PFSK-1 (cell line): ENCODE measurements at regions not wholly inside any gene's neighbourhood (a gene's known extent, or its start where the extent isn't known, plus 50 kb on each side); places are given as distances from the start of the nearest gene placed in this dataset.

Source experiments
- FOXP2 ChIP-seq: optimal IDR thresholded peaks from 2 replicates; pipeline ENCODE3; 2011; ENCODE audit warnings: borderline replicate concordance, control low read depth, inconsistent platforms; ENCODE audit not compliant: insufficient read depth; ENCODE audit errors: extremely low read length, extremely low read depth
- POLR2AphosphoS5 ChIP-seq: IDR thresholded peaks from 2 replicates; pipeline ENCODE4 v1.6.1; 2012; ENCODE audit warnings: low read depth, mild to moderate bottlenecking, control low read depth, low read length, moderate library complexity
- REST ChIP-seq, 2 experiments: IDR thresholded peaks; 2 replicates each; pipeline versions ENCODE4 v1.6.1 to v1.8.0; 2011 to 2012; ENCODE audit warnings: low read depth in 2 of 2, low read length in 2 of 2, control low read depth in 1 of 2, inconsistent platforms in 1 of 2, mild to moderate bottlenecking in 1 of 2, moderate library complexity in 1 of 2; ENCODE audit not compliant: insufficient read depth in 1 of 2
- SIN3A ChIP-seq: IDR thresholded peaks from 2 replicates; pipeline ENCODE4 v1.6.1; 2012; ENCODE audit warnings: mild to moderate bottlenecking, low read length, moderate library complexity, borderline replicate concordance; ENCODE audit not compliant: insufficient read depth
- TAF1 ChIP-seq: IDR thresholded peaks from 2 replicates; pipeline ENCODE4 v1.6.1; 2012; ENCODE audit warnings: low read length, control low read depth, borderline replicate concordance; ENCODE audit not compliant: insufficient read depth

GRCh38 chr21:28633839-28634555 is 358.7 kb downstream of the LTN1 start:
- TF ChIP-seq FOXP2 (no peak), SIN3A (no peak), TAF1 (no peak), REST (IDR thresholded peaks at IDR 0.05; ENCODE audit: insufficient read depth in 1 of 2, low read depth in 2 of 2, low read length in 2 of 2) (no peak), POLR2AphosphoS5 (no peak)

- TF ChIP-seq POLR2AphosphoS5 = no peak
- TF ChIP-seq TAF1 = no peak
- TF ChIP-seq REST (IDR thresholded peaks at IDR 0.05; ENCODE audit: insufficient read depth in 1 of 2, low read depth in 2 of 2, low read length in 2 of 2) = no peak
- no peak for TF ChIP-seq FOXP2
- TF ChIP-seq SIN3A = no peak
Measured at GRCh38 chr21:28632755-28633408, 359.8 kb downstream of the LTN1 start.

GRCh38 chr21:28627691-28628090 is 365.0 kb downstream of the LTN1 start:
- TF ChIP-seq FOXP2 = no peak
- no peak for TF ChIP-seq SIN3A
- no peak for TF ChIP-seq REST (IDR thresholded peaks at IDR 0.05; ENCODE audit: insufficient read depth in 1 of 2, low read depth in 2 of 2, low read length in 2 of 2)
- no peak for TF ChIP-seq POLR2AphosphoS5
- TF ChIP-seq TAF1 = no peak

GRCh38 chr21:28627261-28627660 is 365.4 kb downstream of the LTN1 start:
- TF ChIP-seq POLR2AphosphoS5 (no peak), FOXP2 (no peak)

- TF ChIP-seq SIN3A (no peak), FOXP2 (no peak), TAF1 (no peak), REST (IDR thresholded peaks at IDR 0.05; ENCODE audit: insufficient read depth in 1 of 2, low read depth in 2 of 2, low read length in 2 of 2) (no peak), POLR2AphosphoS5 (no peak)
Measured at GRCh38 chr21:28624626-28625025, 368.1 kb downstream of the LTN1 start.
